WTC11 (cell line): ENCODE measurements at regions not wholly inside any gene's neighbourhood (a gene's known extent, or its start where the extent isn't known, plus 50 kb on each side); places are given as distances from the start of the nearest gene placed in this dataset.
A peak's percentile ranks its signal among the peaks of the same experiment; 100 is the strongest.

ENCODE experiments used
- ATAC-seq: fragments of 200-7000 bp; cut with Tn5 transposase; 2 replicates; pipeline ENCODE4 v1.10.0; 2021; ENCODE audit warnings: mild to moderate bottlenecking, moderate library complexity
- CTCF ChIA-PET: fragments of 300-600 bp; sonication (Branson Sonifier 250); formaldehyde crosslinking; loops from one replicate; lab custom pipeline; 2021; ENCODE audit warnings: antibody characterized with exemption; lab: Charles Lee
- POLR2A ChIA-PET: fragments of 350-600 bp; sonication (Branson Sonifier 250); formaldehyde crosslinking; loops from one replicate; lab custom pipeline; 2021; ENCODE audit warnings: antibody characterized with exemption; lab: Charles Lee
- DNase-seq: peaks from one replicate; pipeline ENCODE4 v3.0.0; 2021; ENCODE audit warnings: low spot score
- H3K27ac Mint-ChIP-seq: 2 replicates; pipeline ENCODE4 v1.8.0; 2021; ENCODE audit warnings: mixed read lengths
- H3K27me3 Mint-ChIP-seq: 2 replicates; pipeline ENCODE4 v1.8.0; 2021; ENCODE audit warnings: low read depth, mild to moderate bottlenecking, moderate library complexity, mixed read lengths
- H3K36me3 Mint-ChIP-seq: 2 replicates; pipeline ENCODE4 v1.8.0; 2021; ENCODE audit warnings: mixed read lengths
- H3K4me1 Mint-ChIP-seq: 2 replicates; pipeline ENCODE4 v1.8.0; 2022; ENCODE audit warnings: mixed read lengths
- H3K4me3 Mint-ChIP-seq: 2 replicates; pipeline ENCODE4 v1.8.0; 2021; ENCODE audit warnings: mild to moderate bottlenecking, moderate library complexity, mixed read lengths
- H3K9me3 Mint-ChIP-seq: 2 replicates; pipeline ENCODE4 v1.8.0; 2021; ENCODE audit warnings: mixed read lengths
- CDX4 ChIP-seq: fragments of 250-450 bp; sonication (Bioruptor Pico); IDR thresholded peaks from 2 replicates; pipeline ENCODE4 v1.9.0; 2021; ENCODE audit warnings: moderate library complexity, mild to moderate bottlenecking, inconsistent platforms, borderline replicate concordance
- CREB1 ChIP-seq: sonication (generic); formaldehyde crosslinking; IDR thresholded peaks from 2 replicates; pipeline ENCODE4 v1.8.0; 2023; ENCODE audit warnings: mild to moderate bottlenecking, missing genetic modification reagents
- E2F5 ChIP-seq: sonication (generic); formaldehyde crosslinking; IDR thresholded peaks from 2 replicates; pipeline ENCODE4 v1.8.1; 2022; ENCODE audit warnings: mild to moderate bottlenecking, moderate library complexity, missing genetic modification reagents
- ELF4 ChIP-seq: sonication (generic); formaldehyde crosslinking; IDR thresholded peaks from 2 replicates; pipeline ENCODE4 v1.8.1; 2022; ENCODE audit warnings: low read depth, mild to moderate bottlenecking, moderate library complexity, missing genetic modification reagents
- ESRRA ChIP-seq: sonication (generic); formaldehyde crosslinking; IDR thresholded peaks from 2 replicates; pipeline ENCODE4 v1.8.1; 2022; ENCODE audit warnings: mild to moderate bottlenecking, missing genetic modification reagents, borderline replicate concordance
- ETV6 ChIP-seq: sonication (generic); formaldehyde crosslinking; IDR thresholded peaks from 2 replicates; pipeline ENCODE4 v1.8.1; 2022; ENCODE audit warnings: mild to moderate bottlenecking, missing genetic modification reagents
- FOXJ3 ChIP-seq: sonication (generic); formaldehyde crosslinking; IDR thresholded peaks from 2 replicates; pipeline ENCODE4 v1.9.0; 2021; ENCODE audit warnings: missing genetic modification reagents, mild to moderate bottlenecking, borderline replicate concordance
- FOXP1 ChIP-seq: sonication (generic); formaldehyde crosslinking; IDR thresholded peaks from 2 replicates; pipeline ENCODE4 v1.8.0; 2022; ENCODE audit warnings: missing genetic modification reagents, mild to moderate bottlenecking, moderate library complexity, borderline replicate concordance
- GABPB1 ChIP-seq: sonication (generic); formaldehyde crosslinking; IDR thresholded peaks from 2 replicates; pipeline ENCODE4 v1.8.1; 2023; ENCODE audit warnings: mild to moderate bottlenecking, missing genetic modification reagents
- GRHL2 ChIP-seq: fragments of 250-450 bp; sonication (Bioruptor Pico); IDR thresholded peaks from 2 replicates; pipeline ENCODE4 v1.8.0; 2022; ENCODE audit warnings: mild to moderate bottlenecking, moderate library complexity; ENCODE audit not compliant: insufficient replicate concordance, severe bottlenecking
- HMGXB4 ChIP-seq: sonication (generic); formaldehyde crosslinking; IDR thresholded peaks from 2 replicates; pipeline ENCODE4 v1.8.1; 2023; ENCODE audit warnings: mild to moderate bottlenecking, moderate library complexity, missing genetic modification reagents
- IRF1 ChIP-seq: sonication (generic); formaldehyde crosslinking; IDR thresholded peaks from 2 replicates; pipeline ENCODE4 v1.8.0; 2023; ENCODE audit warnings: missing genetic modification reagents
- IRF2 ChIP-seq: sonication (generic); formaldehyde crosslinking; IDR thresholded peaks from 2 replicates; pipeline ENCODE4 v1.8.0; 2022; ENCODE audit warnings: low read depth, missing genetic modification reagents, borderline replicate concordance
- JAZF1 ChIP-seq: fragments of 250-450 bp; sonication (Bioruptor Pico); IDR thresholded peaks from 2 replicates; pipeline ENCODE4 v1.9.0; 2021; ENCODE audit warnings: moderate library complexity, mild to moderate bottlenecking, inconsistent platforms
- NFATC4 ChIP-seq: fragments of 250-450 bp; sonication (Bioruptor Pico); IDR thresholded peaks from 2 replicates; pipeline ENCODE4 v1.9.0; 2021; ENCODE audit warnings: mild to moderate bottlenecking
- NR2C2 ChIP-seq: sonication (generic); formaldehyde crosslinking; IDR thresholded peaks from 2 replicates; pipeline ENCODE4 v1.8.0; 2022; ENCODE audit warnings: mild to moderate bottlenecking, missing genetic modification reagents
- NR3C1 ChIP-seq: sonication (generic); formaldehyde crosslinking; conservative IDR thresholded peaks from 2 replicates; pipeline ENCODE4 v1.8.1; 2023; ENCODE audit warnings: low read depth, mild to moderate bottlenecking, missing genetic modification reagents
- RORB ChIP-seq: fragments of 250-450 bp; sonication (Bioruptor Pico); IDR thresholded peaks from 2 replicates; pipeline ENCODE4 v1.9.0; 2021; ENCODE audit warnings: mild to moderate bottlenecking
- SMAD3 ChIP-seq: sonication (generic); formaldehyde crosslinking; IDR thresholded peaks from 2 replicates; pipeline ENCODE4 v1.8.0; 2022; ENCODE audit warnings: missing genetic modification reagents, mild to moderate bottlenecking, borderline replicate concordance
- SMAD4 ChIP-seq: sonication (generic); formaldehyde crosslinking; IDR thresholded peaks from 2 replicates; pipeline ENCODE4 v1.8.0; 2022; ENCODE audit warnings: mild to moderate bottlenecking, missing genetic modification reagents
- SOX15 ChIP-seq: fragments of 250-450 bp; sonication (Bioruptor Pico); IDR thresholded peaks from 2 replicates; pipeline ENCODE4 v1.9.0; 2021; ENCODE audit warnings: mild to moderate bottlenecking
- ZBTB21 ChIP-seq: sonication (generic); formaldehyde crosslinking; IDR thresholded peaks from 2 replicates; pipeline ENCODE4 v1.8.1; 2023; ENCODE audit warnings: mild to moderate bottlenecking, missing genetic modification reagents, borderline replicate concordance
- ZMAT4 ChIP-seq: fragments of 250-450 bp; sonication (Bioruptor Pico); IDR thresholded peaks from 2 replicates; pipeline ENCODE4 v1.9.0; 2021; ENCODE audit warnings: mild to moderate bottlenecking
- ZNF232 ChIP-seq: sonication (generic); formaldehyde crosslinking; IDR thresholded peaks from 2 replicates; pipeline ENCODE4 v1.8.0; 2022; ENCODE audit warnings: mild to moderate bottlenecking, missing genetic modification reagents
- ZNF396 ChIP-seq: fragments of 250-450 bp; sonication (Bioruptor Pico); IDR thresholded peaks from 2 replicates; pipeline ENCODE4 v1.8.0; 2021; ENCODE audit warnings: mild to moderate bottlenecking, moderate library complexity, borderline replicate concordance
- ZNF423 ChIP-seq: fragments of 250-450 bp; sonication (Bioruptor Pico); IDR thresholded peaks from 2 replicates; pipeline ENCODE4 v2.1.2; 2022; ENCODE audit warnings: mild to moderate bottlenecking, moderate library complexity
- ZSCAN18 ChIP-seq: fragments of 250-450 bp; sonication (Bioruptor Pico); IDR thresholded peaks from 2 replicates; pipeline ENCODE4 v2.1.2; 2022; ENCODE audit warnings: mild to moderate bottlenecking, moderate library complexity
- TF ChIP-seq, protein P1 (sequence below): sonication (generic); formaldehyde crosslinking; IDR thresholded peaks from 2 replicates; pipeline ENCODE4 v1.8.1; 2022; ENCODE audit warnings: low read depth, missing genetic modification reagents, borderline replicate concordance

DNA sequence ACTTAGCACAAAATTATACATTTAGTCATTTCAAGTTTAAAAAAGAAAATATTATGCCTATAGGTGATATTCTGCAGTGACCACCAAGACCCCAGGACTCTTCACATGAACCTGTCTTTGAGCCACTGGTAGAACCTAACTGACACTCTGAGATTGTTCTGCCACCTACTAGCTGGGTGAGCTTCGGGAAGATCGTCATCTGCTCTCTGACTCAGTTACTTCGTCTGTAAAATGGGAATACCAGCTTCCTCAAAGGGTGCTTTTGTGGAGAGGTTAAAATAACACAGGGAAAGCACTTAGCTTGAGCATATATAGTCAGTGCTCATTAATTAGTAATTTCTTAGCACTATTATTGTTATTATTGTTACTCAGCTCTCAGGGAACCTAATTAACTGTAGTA, 228.5 kb upstream of the JUN start:
- no peak overlapping the region for H3K4me3 Mint-ChIP-seq
- DNase-seq (no peak), ATAC-seq (no peak)
- no peak for TF ChIP-seq IRF1 (CRISPR knock-in tag)
- TF ChIP-seq CDX4 (CRISPR knock-in tag), result no peak
- no peak for TF ChIP-seq ZNF396 (CRISPR knock-in tag)
- TF ChIP-seq ZNF232 (CRISPR knock-in tag), result no peak
- no peak for TF ChIP-seq SMAD3
- TF ChIP-seq NFATC4 (CRISPR knock-in tag), result no peak
- TF ChIP-seq ZNF423, result no peak
- no peak for TF ChIP-seq ZMAT4 (CRISPR knock-in tag)
- no peak for TF ChIP-seq CREB1 (CRISPR knock-in tag)
- no peak for TF ChIP-seq ETV6 (CRISPR knock-in tag)
- no peak for TF ChIP-seq SMAD4 (CRISPR knock-in tag)
- no peak for TF ChIP-seq NR2C2 (CRISPR knock-in tag)
- no peak for TF ChIP-seq ELF4 (CRISPR knock-in tag)
- no peak for TF ChIP-seq RORB (CRISPR knock-in tag)
- no peak for TF ChIP-seq SOX15
- TF ChIP-seq, protein P1, sequence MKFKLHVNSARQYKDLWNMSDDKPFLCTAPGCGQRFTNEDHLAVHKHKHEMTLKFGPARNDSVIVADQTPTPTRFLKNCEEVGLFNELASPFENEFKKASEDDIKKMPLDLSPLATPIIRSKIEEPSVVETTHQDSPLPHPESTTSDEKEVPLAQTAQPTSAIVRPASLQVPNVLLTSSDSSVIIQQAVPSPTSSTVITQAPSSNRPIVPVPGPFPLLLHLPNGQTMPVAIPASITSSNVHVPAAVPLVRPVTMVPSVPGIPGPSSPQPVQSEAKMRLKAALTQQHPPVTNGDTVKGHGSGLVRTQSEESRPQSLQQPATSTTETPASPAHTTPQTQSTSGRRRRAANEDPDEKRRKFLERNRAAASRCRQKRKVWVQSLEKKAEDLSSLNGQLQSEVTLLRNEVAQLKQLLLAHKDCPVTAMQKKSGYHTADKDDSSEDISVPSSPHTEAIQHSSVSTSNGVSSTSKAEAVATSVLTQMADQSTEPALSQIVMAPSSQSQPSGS (CRISPR knock-in tag), result no peak
- no peak for TF ChIP-seq JAZF1 (CRISPR knock-in tag)
- no peak for TF ChIP-seq FOXJ3 (CRISPR knock-in tag)
- no peak for TF ChIP-seq GRHL2 (CRISPR knock-in tag)
- TF ChIP-seq NR3C1 (CRISPR knock-in tag), result no peak
- H3K27ac Mint-ChIP-seq, result peak overlapping the region; percentile 98; the same call in 1 of the 2 replicates
- ChIA-PET POLR2A (interaction anchor here (0.9 kb wide), 1 partner anchor 10 kb away, joined by 3 read pairs; no protein-coding TSS in a partner anchor), CTCF (interaction anchor here (1.3 kb wide), 2 partner anchors 55 to 171 kb away, joined by 3 to 6 read pairs; no protein-coding TSS in a partner anchor)
- H3K9me3 Mint-ChIP-seq, result no peaks in the 10 kb centered on the region
- no peaks in the 10 kb centered on the region for H3K36me3 Mint-ChIP-seq
- H3K27me3 Mint-ChIP-seq, result peaks cover 11% of the 10 kb centered on the region
- H3K4me1 Mint-ChIP-seq, result peaks cover 55% of the 10 kb centered on the region

GRCh38 chr1:59013276-59013927, 229.6 kb upstream of the JUN start:
- Mint-ChIP-seq H3K4me3 (peak overlapping the region; percentile 21; the same call in 1 of the 2 replicates), H3K9me3 (peaks cover 8% of the 10 kb centered on the region), H3K4me1 (peaks cover 51% of the 10 kb centered on the region), H3K27me3 (peaks cover 15% of the 10 kb centered on the region), H3K36me3 (peaks cover 8% of the 10 kb centered on the region), H3K27ac (peak overlapping the region; percentile 98)
- ChIA-PET POLR2A (interaction anchor here (0.9 kb wide), 1 partner anchor 8 kb away, joined by 3 read pairs; no protein-coding TSS in a partner anchor), CTCF (interaction anchor here (0.6 to 1.3 kb wide), 3 partner anchors 17 to 172 kb away, joined by 3 to 6 read pairs (median 3); no protein-coding TSS in a partner anchor)
- peak; percentile 67 for DNase-seq
- peak; percentile 90 for ATAC-seq
- TF ChIP-seq IRF2 (no peak), ZMAT4 (CRISPR knock-in tag) (no peak), ZBTB21 (CRISPR knock-in tag) (no peak), GABPB1 (no peak), E2F5 (CRISPR knock-in tag) (no peak), HMGXB4 (CRISPR knock-in tag) (no peak), SMAD3 (no peak), ZSCAN18 (CRISPR knock-in tag) (no peak), RORB (CRISPR knock-in tag) (no peak), ESRRA (CRISPR knock-in tag) (no peak), FOXP1 (no peak)
